GM12875 (cell line): ENCODE measurements at regions not wholly inside any gene's neighbourhood (a gene's known extent, or its start where the extent isn't known, plus 50 kb on each side); places are given as distances from the start of the nearest gene placed in this dataset.

ENCODE experiments used
- H3K4me3 ChIP-seq: one replicate; pipeline ENCODE4 v1.5.1; 2011; ENCODE audit warnings: low read depth, low read length, control low read depth
- CTCF ChIP-seq: IDR thresholded peaks from 2 replicates; pipeline ENCODE4 v1.5.1; 2011; ENCODE audit warnings: low read depth, mild to moderate bottlenecking, control low read depth, inconsistent platforms, low read length, moderate library complexity, borderline replicate concordance; ENCODE audit not compliant: insufficient read depth

GRCh38 chr1:18580047-18580446 lies 50.6 kb upstream of the PAX7 start:
- no peak for TF ChIP-seq CTCF
- H3K4me3 ChIP-seq = no peak overlapping the region

- no peak overlapping the region for H3K4me3 ChIP-seq
- no peak for TF ChIP-seq CTCF
These were observed 49.8 kb upstream of the PAX7 start for GRCh38 chr1:18580691-18581419.
